ENCODE measurements at regions not wholly inside any gene's neighbourhood (a gene's known extent, or its start where the extent isn't known, plus 50 kb on each side); places are given as distances from the start of the nearest gene placed in this dataset.
"Not testable (repeated sequence)": the region's sequence is repeated elsewhere in the genome, so short reads cannot be mapped to it uniquely, and the experiment has no call there.

DNA sequence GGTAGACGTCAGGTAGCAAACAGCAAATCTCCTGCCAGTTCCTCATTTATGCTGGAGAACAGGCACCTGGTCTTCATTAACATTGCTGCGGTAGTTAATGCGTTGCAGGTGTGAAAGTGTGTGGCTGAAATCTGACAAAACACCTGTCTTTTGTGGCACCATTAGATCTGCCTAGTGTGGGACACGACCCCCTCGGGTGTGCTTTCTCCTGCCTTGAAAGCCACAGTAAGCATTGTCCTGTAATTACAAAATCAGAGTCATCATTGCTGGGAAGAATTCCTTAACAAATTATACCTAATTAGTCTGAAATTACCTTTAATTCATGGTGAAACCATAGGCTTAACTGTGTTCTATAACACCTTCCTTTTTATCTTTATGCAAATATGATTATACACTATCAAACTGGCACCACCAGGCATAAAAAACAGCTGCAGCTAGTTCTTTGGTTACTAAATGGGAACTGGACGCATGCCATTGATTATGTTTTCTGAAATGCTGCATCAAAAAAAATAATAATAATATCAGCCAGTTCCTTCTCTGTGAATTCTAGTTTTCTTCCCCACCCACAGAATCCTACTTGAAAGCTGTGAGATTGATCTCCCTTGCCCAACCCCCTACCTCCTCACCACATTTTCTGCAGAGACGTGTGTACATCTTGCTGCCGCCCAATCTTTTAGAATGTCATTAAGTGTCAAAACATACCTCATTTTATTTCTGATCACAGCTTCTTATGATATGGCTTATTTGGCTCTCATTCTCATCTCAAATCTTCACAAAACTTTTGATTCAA, 374.0 kb downstream of the NFIB start:
- no peak for DNase-seq

DNA sequence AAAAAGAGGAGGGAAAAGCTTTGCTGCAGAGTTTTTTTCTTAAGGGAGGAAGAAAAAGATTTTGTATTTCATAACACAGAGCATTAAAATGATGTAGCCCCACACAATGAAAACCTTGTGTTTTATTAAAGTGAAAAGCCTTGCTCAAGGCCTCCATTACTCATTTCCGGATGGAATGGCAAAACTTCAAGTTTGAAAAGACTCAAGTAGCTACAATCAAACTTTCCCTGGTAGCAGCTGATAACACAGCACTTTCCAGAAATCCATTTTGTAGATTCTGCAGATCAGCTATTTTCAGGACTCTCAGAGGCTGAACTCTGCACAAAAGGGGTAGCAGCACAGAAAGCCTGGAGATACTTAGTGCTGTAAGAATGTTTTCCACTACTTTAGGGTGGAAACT, 374.8 kb downstream of the NFIB start:
- DNase-seq: no peak

- no peak for DNase-seq
Observed at GRCh38 chr9:13934416-13934815, 379.5 kb downstream of the NFIB start.

DNA sequence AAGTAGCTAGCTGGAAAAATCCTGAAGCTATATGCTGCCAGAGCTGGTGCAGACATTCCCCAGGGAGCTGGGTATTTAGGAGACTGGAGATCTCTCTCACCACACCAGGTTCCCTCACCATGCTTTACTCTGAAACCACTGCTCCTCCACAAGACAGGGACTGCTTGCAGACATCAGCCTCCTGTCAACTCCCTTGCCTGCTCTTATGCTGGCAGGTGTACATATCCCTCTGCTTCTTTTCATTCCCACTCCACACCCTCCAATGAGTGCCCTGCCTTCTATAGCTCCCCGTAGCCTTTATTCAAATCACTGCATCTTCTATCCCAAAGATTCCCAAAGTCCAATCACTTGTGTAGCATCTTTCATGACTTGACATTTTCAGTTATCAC, 380.7 kb downstream of the NFIB start:
- no peak for DNase-seq

DNA sequence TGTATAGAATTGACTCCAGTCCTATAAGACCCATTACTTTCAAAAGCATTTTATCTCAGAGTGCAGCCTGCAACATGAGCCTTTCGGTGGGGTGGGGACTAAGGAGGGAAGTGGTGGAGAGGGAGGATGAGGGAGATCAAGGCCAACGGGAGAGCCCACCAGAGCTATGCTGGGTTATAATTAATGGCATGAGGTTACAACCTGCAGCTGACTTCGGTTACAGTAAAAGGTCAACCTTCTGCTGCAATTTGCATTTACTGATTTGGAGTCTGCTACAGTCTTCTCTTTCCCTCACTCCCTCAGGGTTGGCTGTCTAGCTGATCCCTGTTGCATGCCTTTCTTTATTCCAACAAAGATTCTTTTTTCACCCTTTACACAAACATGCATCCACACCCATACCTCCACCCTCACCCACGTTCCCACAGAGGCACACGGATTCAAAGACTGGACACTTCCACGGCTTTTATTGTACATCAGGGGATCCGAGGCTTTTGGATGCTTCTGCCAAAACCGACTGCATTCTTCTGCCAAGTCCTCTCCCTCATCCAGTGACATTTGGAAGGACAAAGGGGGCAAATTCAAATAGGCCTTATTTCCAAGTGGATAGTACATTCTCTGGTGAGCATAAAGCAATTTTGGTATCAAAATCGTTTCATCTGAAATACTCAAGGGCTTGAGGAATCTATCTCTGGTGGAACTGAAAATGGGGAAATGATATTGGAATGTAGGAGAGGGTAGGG, 381.2 kb downstream of the NFIB start:
- no peak for DNase-seq

- DNase-seq: no peak
Observed at GRCh38 chr9:13929013-13929412, 384.9 kb downstream of the NFIB start.

DNA sequence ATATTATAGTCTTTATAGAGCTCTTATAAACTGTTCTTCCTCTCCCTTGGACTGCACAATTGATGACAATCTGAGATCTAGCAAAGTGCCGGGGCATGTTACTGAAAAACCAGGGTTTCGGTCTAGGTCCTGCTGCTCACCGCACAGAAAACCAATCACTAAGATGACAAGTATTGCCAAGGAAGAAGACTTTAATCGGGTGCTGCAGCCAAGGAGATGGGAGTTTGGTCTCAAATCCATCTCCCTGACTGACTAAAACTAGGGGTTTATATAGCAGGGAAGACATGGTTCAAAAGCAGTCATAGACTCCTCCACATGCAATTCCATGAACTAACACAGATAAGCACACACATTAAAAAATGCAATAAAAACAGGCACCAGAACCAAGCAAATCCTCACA, 390.6 kb downstream of the NFIB start:
- no peak for DNase-seq

DNA sequence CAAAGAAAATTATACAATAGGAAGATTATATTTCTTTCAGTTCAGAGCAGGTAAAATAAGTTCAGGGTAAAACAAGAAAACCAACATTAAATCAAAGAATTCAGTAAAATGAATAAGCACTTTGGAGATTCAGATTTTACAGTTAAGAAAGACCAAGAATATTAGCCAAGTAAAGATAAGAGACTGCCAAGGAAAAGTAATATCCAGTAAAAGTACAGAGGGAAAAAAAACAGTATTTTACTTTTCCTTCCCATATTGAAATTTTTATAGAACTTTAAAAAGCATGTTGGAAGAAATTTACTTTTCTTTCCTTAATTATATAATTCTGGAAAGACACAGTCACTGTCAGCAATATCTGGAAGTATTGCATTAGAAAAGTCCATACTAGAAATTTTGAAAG, 393.4 kb downstream of the NFIB start:
- no peak for DNase-seq

DNA sequence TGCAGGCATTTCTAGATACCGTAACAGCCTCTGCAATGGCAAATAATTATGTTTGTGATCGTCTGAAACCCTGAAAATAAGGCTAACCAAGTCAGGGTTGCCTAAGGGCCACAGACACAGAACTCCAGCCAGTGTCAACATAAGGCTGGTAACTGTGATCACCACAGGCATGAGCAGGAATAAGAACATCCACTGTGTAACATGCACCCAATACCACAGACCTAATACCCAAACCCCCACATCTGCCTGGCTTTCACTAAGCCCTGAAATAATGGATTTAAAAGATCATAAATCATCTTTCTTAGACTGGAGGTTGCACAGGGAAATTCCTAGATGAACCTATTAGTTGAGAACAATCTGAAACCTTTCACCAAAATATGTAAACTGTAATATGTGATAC, 394.5 kb downstream of the NFIB start:
- no peak for DNase-seq

DNA sequence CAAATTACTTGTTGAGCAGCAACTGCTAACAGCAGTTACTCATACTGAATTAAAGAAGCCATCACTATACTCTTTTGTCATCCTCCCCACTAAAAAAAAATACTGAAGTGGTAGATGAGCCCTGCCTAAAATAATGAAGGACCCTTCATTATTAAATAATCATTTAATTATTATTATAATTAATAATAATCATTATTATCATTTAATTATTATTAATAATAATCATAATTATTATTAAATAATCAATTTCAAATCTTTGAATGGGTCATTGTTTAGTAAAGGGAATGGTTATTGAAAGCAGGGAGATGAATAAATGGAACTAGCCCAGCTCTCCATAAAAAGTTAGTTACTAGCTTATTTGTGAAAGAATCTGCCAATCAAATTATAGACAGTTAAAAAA, 396.4 kb downstream of the NFIB start:
- no peak for DNase-seq

DNA sequence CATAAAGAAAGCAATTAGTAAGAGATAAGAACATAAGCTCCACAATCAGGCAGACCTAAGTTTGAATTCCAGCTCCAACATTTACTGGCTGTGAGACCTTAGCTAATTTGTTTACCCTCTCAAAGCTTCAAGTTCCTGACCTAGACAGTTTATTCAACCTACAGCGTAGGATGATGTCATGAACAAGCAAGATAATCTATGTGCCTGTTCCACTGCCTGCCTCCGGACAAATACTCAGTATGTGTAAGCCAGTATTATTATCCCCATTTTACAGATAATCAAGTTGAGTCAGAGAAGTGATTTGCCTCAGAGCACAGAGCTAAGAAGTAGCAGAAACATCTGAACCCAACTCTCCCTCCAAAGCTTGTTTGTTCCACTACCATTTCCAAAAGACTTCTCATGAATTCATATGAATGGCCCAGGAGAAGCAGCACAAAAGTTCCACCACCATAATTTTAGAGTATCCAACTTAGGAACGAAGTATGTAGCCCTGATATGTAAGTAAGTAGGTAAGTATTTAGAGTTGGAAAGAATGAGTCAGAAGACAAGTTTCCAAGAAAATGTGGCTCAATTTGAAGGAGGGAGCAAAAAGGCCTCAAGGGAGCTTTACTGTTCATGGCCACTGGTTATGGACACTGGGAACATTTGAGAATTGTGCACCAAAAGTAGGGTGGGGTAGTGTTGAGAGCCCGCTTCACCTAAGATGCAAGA, 398.2 kb downstream of the NFIB start:
- DNase-seq: no peak

DNA sequence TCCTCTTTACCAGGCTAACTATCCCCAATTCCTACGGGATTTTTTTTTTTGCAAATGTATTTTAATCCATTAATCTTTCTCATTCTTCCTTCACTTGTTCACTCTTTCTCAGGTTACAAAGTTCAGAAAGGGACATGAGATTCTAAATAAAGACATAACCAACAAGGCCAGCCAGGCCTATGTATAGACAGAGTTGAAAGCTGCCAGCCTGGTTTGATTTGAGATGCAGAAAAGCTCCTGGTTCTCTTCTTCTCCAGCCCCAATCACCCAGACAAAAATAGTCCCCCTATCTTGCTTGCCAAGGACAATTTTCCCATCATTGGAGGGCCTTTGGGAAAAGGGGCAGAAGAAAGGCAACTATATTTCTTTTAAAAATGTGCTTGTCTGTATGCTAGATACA, 398.8 kb downstream of the NFIB start:
- DNase-seq: no peak

GRCh38 chr9:13911473-13911872, 402.5 kb downstream of the NFIB start:
- DNase-seq: no peak

- not testable (repeated sequence) for DNase-seq
Observed at GRCh38 chr9:13907842-13908241, 406.1 kb downstream of the NFIB start.

- no peak for DNase-seq
Observed at GRCh38 chr9:13904746-13905145, 409.2 kb downstream of the NFIB start.

DNA sequence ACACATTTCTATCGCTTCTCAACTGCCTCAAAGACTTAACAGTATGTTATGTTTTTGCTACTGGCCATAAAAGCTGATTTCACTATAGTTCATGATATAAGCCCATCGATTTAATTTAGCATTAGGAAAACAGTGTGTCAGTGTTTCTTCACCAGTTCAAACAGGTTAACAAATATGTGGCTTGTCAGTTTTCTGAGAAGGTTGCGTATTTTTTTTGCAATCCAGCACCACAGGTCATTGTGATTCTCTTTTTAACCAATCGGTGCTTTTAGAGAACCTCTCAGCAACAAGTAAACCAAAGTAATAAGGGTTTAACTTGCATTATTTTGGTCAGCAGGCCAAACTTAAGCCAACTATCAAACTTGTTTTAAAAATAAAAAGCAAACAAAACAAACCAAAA, 409.6 kb downstream of the NFIB start:
- no peak for DNase-seq

- DNase-seq: no peak
Observed at GRCh38 chr9:13902286-13903066, 411.5 kb downstream of the NFIB start.

GRCh38 chr9:13901176-13901575, 412.8 kb downstream of the NFIB start:
- DNase-seq: no peak

DNA sequence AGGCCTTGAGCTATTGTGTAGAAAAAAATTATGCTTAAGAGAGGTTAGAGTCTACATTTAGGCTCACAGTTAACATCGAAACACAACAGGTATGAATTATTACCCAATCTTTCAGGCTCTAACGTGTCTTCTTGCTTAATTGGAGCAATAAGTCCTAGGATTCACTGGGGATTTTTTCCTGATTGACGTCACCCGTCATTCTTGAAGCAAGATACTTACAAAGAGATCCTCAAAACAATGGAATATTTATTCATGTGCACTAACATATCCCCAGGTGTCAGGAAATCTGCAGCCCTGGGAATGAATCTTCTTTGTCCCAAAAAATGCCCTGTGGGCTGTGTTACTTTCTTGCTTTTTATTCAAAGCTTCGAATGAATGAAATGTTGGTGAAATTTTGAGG, 413.5 kb downstream of the NFIB start:
- no peak for DNase-seq

DNA sequence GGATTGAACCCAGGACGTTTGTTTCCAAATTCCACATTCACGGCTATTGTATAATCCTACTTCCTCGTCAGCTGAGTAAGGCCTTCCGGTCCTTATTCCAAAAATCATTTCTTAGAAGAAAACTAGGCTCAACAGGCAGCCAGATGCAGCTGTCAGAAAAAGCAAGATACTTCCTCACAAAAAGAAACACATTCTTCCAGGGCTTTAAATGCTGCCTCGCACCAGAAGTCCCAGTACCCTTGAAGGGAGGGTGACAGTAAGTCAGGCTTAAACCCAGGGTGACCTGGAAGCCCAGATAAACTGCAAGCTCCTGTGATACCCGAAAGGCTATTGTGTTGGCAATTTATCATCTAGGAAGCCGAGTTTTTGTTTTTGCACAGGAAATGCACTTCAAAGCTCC, 414.0 kb downstream of the NFIB start:
- DNase-seq: no peak

- DNase-seq: no peak
Observed at GRCh38 chr9:13898957-13899356, 415.0 kb downstream of the NFIB start.

GRCh38 chr9:13896922-13897835, 416.8 kb downstream of the NFIB start:
- no peak for DNase-seq

Measured in SHP77 treated with DMSO at 0.1 percent for 48 hours (cell line).